Aorta (tissue), 5 donors: ENCODE measurements at regions not wholly inside any gene's neighbourhood (a gene's known extent, or its start where the extent isn't known, plus 50 kb on each side); places are given as distances from the start of the nearest gene placed in this dataset.

Experiments
- ATAC-seq: fragments of 200-7000 bp; cut with Tn5 transposase; one replicate; pipeline ENCODE4 v1.9.1; 2022; ENCODE audit warnings: moderate library complexity; ENCODE audit not compliant: low FRiP score
- DNase-seq, 2 donors: peaks; one replicate each; pipeline ENCODE4 v3.0.0-alpha.2; 2020
- H3K27ac ChIP-seq, 2 donors: one replicate each; pipeline ENCODE4 v1.5.1; 2013; ENCODE audit warnings: low read length in 2 of 2, mild to moderate bottlenecking in 2 of 2, moderate library complexity in 2 of 2, control low read depth in 1 of 2, inconsistent platforms in 1 of 2, low read depth in 1 of 2
- H3K27me3 ChIP-seq, 2 donors: one replicate each; pipeline ENCODE4 v1.6.1; 2013; ENCODE audit warnings: control low read depth in 1 of 2, low read length in 1 of 2, mild to moderate bottlenecking in 1 of 2, moderate library complexity in 1 of 2; ENCODE audit not compliant: insufficient read depth in 2 of 2, control insufficient read depth in 1 of 2
- H3K36me3 ChIP-seq, 2 donors: one replicate each; pipeline ENCODE4 v1.6.1; 2013; ENCODE audit warnings: control low read depth in 1 of 2, low read length in 1 of 2, mild to moderate bottlenecking in 1 of 2; ENCODE audit not compliant: insufficient read depth in 2 of 2, control insufficient read depth in 1 of 2
- H3K4me1 ChIP-seq, 2 donors: one replicate each; pipeline ENCODE4 v1.6.1; 2013; ENCODE audit warnings: low read length in 2 of 2, control low read depth in 1 of 2, mild to moderate bottlenecking in 1 of 2, moderate library complexity in 1 of 2; ENCODE audit not compliant: insufficient read depth in 2 of 2, control insufficient read depth in 1 of 2
- H3K4me3 ChIP-seq, 2 donors: one replicate each; pipeline ENCODE4 v1.5.1; 2013; ENCODE audit warnings: low read length in 2 of 2, control low read depth in 1 of 2, mild to moderate bottlenecking in 1 of 2
- H3K9me3 ChIP-seq: one replicate; pipeline ENCODE4 v1.6.1; 2013; ENCODE audit warnings: mild to moderate bottlenecking, low read length; ENCODE audit not compliant: control insufficient read depth
- WGBS, 2 donors: extraction: QIAGEN DNeasy Blood & Tissue Kit; methylation state at CpG; one replicate each; pipeline ENCODE4 v1.1.7; 2013; 5-methylcytosine and 5-hydroxymethylcytosine counted together
- intact Hi-C, 2 donors: fragments of 100-400 bp; cut with DNase I; formaldehyde crosslinking; loops; one replicate each; pipeline versions ENCODE4 v1.14.2 to v1.15.0; 2022
- donor health status: healthy with polysubstance abuse.
- donor health status: Bipolar disorder and iron deficiency.
- donor health status: DM: no; HTN: no; CAD: no.
- donor health status: DM: no; HTN: no; CAD: no.
- donor health status: DM: yes; HTN: yes; CAD: no.

GRCh38 chr3:194225418-194225812 is 89.5 kb downstream of the HES1 start:
- no peaks in the 10 kb centered on the region for H3K27me3 ChIP-seq
- no peaks in the 10 kb centered on the region for H3K9me3 ChIP-seq
- DNase-seq (no peak), ATAC-seq (no peak)
- H3K4me1 ChIP-seq, result no peaks in the 10 kb centered on the region
- intact Hi-C loops, result no loop called here
- H3K4me3 ChIP-seq, result no peak overlapping the region
- H3K36me3 ChIP-seq, result no peaks in the 10 kb centered on the region
- H3K27ac ChIP-seq, result no peak overlapping the region
- 87 to 89% methylated on average over 5 of the region's 5 CpGs for WGBS, 2 donors

GRCh38 chr3:194225988-194226663 is 90.2 kb downstream of the HES1 start:
- Histone ChIP-seq H3K27ac (no peak overlapping the region), H3K27me3 (no peaks in the 10 kb centered on the region), H3K4me3 (no peak overlapping the region), H3K36me3 (no peaks in the 10 kb centered on the region), H3K9me3 (no peaks in the 10 kb centered on the region), H3K4me1 (no peaks in the 10 kb centered on the region)
- ATAC-seq, result peak; percentile 11
- intact Hi-C loops, result no loop called here
- WGBS, 2 donors, result 76 to 77% methylated on average over 13 of the region's 13 CpGs
- no peak for DNase-seq

- DNase-seq (no peak), ATAC-seq (no peak)
- no peaks in the 10 kb centered on the region for H3K9me3 ChIP-seq
- intact Hi-C loops, result no loop called here
- no peaks in the 10 kb centered on the region for H3K36me3 ChIP-seq
- no peaks in the 10 kb centered on the region for H3K4me1 ChIP-seq
- no peak overlapping the region for H3K4me3 ChIP-seq
- WGBS, 2 donors, result 77 to 83% methylated on average over 14 of the region's 14 CpGs
- no peak overlapping the region for H3K27ac ChIP-seq
- no peaks in the 10 kb centered on the region for H3K27me3 ChIP-seq
Measured at GRCh38 chr3:194231929-194232832, 96.2 kb downstream of the HES1 start.

- DNase-seq (no peak), ATAC-seq (no peak)
- Histone ChIP-seq H3K4me1 (no peaks in the 10 kb centered on the region), H3K4me3 (no peak overlapping the region), H3K27ac (no peak overlapping the region), H3K9me3 (no peaks in the 10 kb centered on the region), H3K27me3 (no peaks in the 10 kb centered on the region), H3K36me3 (no peaks in the 10 kb centered on the region)
- WGBS, 2 donors, result 95 to 98% methylated on average over 1 of the region's 1 CpG
- intact Hi-C loops, result no loop called here
Measured at GRCh38 chr3:194233150-194233549, 97.2 kb downstream of the HES1 start.

GRCh38 chr3:194235160-194235559 is 99.2 kb downstream of the HES1 start:
- no peaks in the 10 kb centered on the region for H3K36me3 ChIP-seq
- no peaks in the 10 kb centered on the region for H3K4me1 ChIP-seq
- no peak overlapping the region for H3K27ac ChIP-seq
- H3K9me3 ChIP-seq, result no peaks in the 10 kb centered on the region
- H3K27me3 ChIP-seq, result no peaks in the 10 kb centered on the region
- no peak overlapping the region for H3K4me3 ChIP-seq
- WGBS, 2 donors, result 67 to 78% methylated on average over 2 of the region's 2 CpGs
- ATAC-seq, result no peak
- DNase-seq, result no peak
- intact Hi-C loops, result no loop called here

- Histone ChIP-seq H3K9me3 (no peaks in the 10 kb centered on the region), H3K4me3 (no peak overlapping the region), H3K27me3 (no peaks in the 10 kb centered on the region), H3K27ac (no peak overlapping the region), H3K4me1 (no peaks in the 10 kb centered on the region), H3K36me3 (no peaks in the 10 kb centered on the region)
- DNase-seq, result no peak
- no peak for ATAC-seq
- intact Hi-C loops, result no loop called here
- 90 to 91% methylated on average over 5 of the region's 5 CpGs for WGBS, 2 donors
Measured at GRCh38 chr3:194237110-194237509, 101.2 kb downstream of the HES1 start.

GRCh38 chr3:194240766-194241165 is 104.8 kb downstream of the HES1 start:
- H3K36me3 ChIP-seq, result no peaks in the 10 kb centered on the region
- no peaks in the 10 kb centered on the region for H3K27me3 ChIP-seq
- H3K4me1 ChIP-seq, result no peaks in the 10 kb centered on the region
- WGBS, 2 donors, result 91 to 92% methylated on average over 7 of the region's 7 CpGs
- intact Hi-C loops, result no loop called here
- ATAC-seq (no peak), DNase-seq (no peak)
- no peak overlapping the region for H3K27ac ChIP-seq
- H3K4me3 ChIP-seq, result no peak overlapping the region
- H3K9me3 ChIP-seq, result no peaks in the 10 kb centered on the region

- no peaks in the 10 kb centered on the region for H3K4me1 ChIP-seq
- ATAC-seq (no peak), DNase-seq (no peak)
- H3K4me3 ChIP-seq, result no peak overlapping the region
- H3K27me3 ChIP-seq, result no peaks in the 10 kb centered on the region
- intact Hi-C loops, result no loop called here
- WGBS, 2 donors, result 80 to 81% methylated on average over 4 of the region's 4 CpGs
- H3K27ac ChIP-seq, result no peak overlapping the region
- no peaks in the 10 kb centered on the region for H3K9me3 ChIP-seq
- no peaks in the 10 kb centered on the region for H3K36me3 ChIP-seq
Measured at GRCh38 chr3:194243172-194243837, 107.4 kb downstream of the HES1 start.
